Renal cortical epithelial cell (primary cell): ENCODE measurements at regions not wholly inside any gene's neighbourhood (a gene's known extent, or its start where the extent isn't known, plus 50 kb on each side); places are given as distances from the start of the nearest gene placed in this dataset.
"Not testable (repeated sequence)": the region's sequence is repeated elsewhere in the genome, so short reads cannot be mapped to it uniquely, and the experiment has no call there.

Experiments used
- DNase-seq: peaks from one replicate; pipeline ENCODE4 v3.0.0-alpha.2; 2011; ENCODE audit warnings: low read depth

GRCh38 chr10:52955337-52955736 is 182.8 kb upstream of the MBL2 start:
- no peak for DNase-seq

GRCh38 chr10:52954407-52954806 is 181.8 kb upstream of the MBL2 start:
- peak; percentile 25 for DNase-seq

GRCh38 chr10:52952391-52953055 is 179.9 kb upstream of the MBL2 start:
- no peak for DNase-seq

- DNase-seq, result peak; percentile 71
Observed at GRCh38 chr10:52951824-52952223, 179.2 kb upstream of the MBL2 start.

GRCh38 chr10:52950578-52950977 is 178.0 kb upstream of the MBL2 start:
- no peak for DNase-seq

- DNase-seq, result peak; percentile 25
Observed at GRCh38 chr10:52949899-52950298, 177.3 kb upstream of the MBL2 start.

- no peak for DNase-seq
Observed at GRCh38 chr10:52946486-52946885, 173.9 kb upstream of the MBL2 start.

GRCh38 chr10:52945521-52945920 is 172.9 kb upstream of the MBL2 start:
- DNase-seq, result not testable (repeated sequence)

- DNase-seq, result peak; percentile 18
Observed at GRCh38 chr10:52940921-52941320, 168.3 kb upstream of the MBL2 start.

GRCh38 chr10:52939894-52940293 is 167.3 kb upstream of the MBL2 start:
- DNase-seq, result no peak

GRCh38 chr10:52933748-52934147 is 161.2 kb upstream of the MBL2 start:
- DNase-seq, result no peak

- DNase-seq, result no peak
Observed at GRCh38 chr10:52927678-52928077, 155.1 kb upstream of the MBL2 start.

GRCh38 chr10:52923520-52923919 is 150.9 kb upstream of the MBL2 start:
- DNase-seq, result no peak

GRCh38 chr10:52918714-52919305 is 146.2 kb upstream of the MBL2 start:
- DNase-seq, result no peak

GRCh38 chr10:52915391-52915790 is 142.8 kb upstream of the MBL2 start:
- no peak for DNase-seq

GRCh38 chr10:52911163-52911562 is 138.6 kb upstream of the MBL2 start:
- no peak for DNase-seq

- no peak for DNase-seq
Observed at GRCh38 chr10:52908478-52908877, 135.9 kb upstream of the MBL2 start.

- peak; percentile 90 for DNase-seq
Observed at GRCh38 chr10:52906046-52906445, 133.5 kb upstream of the MBL2 start.

GRCh38 chr10:52903397-52903938 is 130.9 kb upstream of the MBL2 start:
- DNase-seq, result no peak

- DNase-seq, result no peak
Observed at GRCh38 chr10:52900593-52900992, 128.0 kb upstream of the MBL2 start.

- DNase-seq, result peak; percentile 40
Observed at GRCh38 chr10:52897162-52897561, 124.6 kb upstream of the MBL2 start.

- DNase-seq, result peak; percentile 77
Observed at GRCh38 chr10:52895059-52895458, 122.5 kb upstream of the MBL2 start.

GRCh38 chr10:52890281-52890680 is 117.7 kb upstream of the MBL2 start:
- DNase-seq, result no peak

- no peak for DNase-seq
Observed at GRCh38 chr10:52889611-52890010, 117.0 kb upstream of the MBL2 start.
